ENCODE measurements at regions not wholly inside any gene's neighbourhood (a gene's known extent, or its start where the extent isn't known, plus 50 kb on each side); places are given as distances from the start of the nearest gene placed in this dataset.

- TF ChIP-seq POLR2AphosphoS5 (IDR thresholded peaks at IDR 0.05; ENCODE audit: low read depth, low read length) (no peak), EZH2 (IDR thresholded peaks at IDR 0.05) (no peak)
Observed at GRCh38 chr12:60402996-60403395, 807.2 kb downstream of the SLC16A7 start (continued).

DNA sequence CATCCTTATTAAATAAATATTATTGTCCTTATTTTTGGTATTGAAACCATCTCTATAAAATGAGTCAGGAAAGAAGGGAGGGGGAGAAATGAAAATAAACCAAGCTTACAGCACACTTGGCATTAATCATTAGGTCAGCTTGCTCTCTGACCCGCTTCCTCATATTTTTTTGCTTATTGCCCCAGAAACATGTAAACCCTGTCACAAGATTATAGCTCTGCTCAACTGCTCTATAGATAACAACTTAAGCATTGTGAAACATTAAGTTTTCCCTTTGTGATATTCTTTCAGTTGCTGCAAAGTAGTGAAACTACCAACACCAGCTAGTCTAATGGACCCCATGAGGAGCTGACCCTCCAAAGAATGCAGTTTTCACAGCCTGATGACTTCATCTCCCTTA is 819.5 kb downstream of the SLC16A7 start:
- no peak for DNase-seq (ENCODE audit: low read depth, low spot score)
- Histone ChIP-seq H3K9me2 (ENCODE audit: insufficient read depth) (no peaks in the 10 kb centered on the region), H3K9me3 (ENCODE audit: control insufficient read depth in 1 of 2, insufficient read depth in 1 of 2, low read depth in 1 of 2, low read length in 2 of 2) (peaks cover 0 to 5% of the 10 kb centered on the region in 2 experiments; a peak in 2 of 4 replicates), H3K4me3 (replicated peaks in 1 of 2; ENCODE audit: low read depth in 1 of 2, low read length in 2 of 2) (no peak overlapping the region), H3K9ac (ENCODE audit: low read length) (no peak overlapping the region), H3K4me1 (ENCODE audit: control insufficient read depth in 1 of 2, insufficient read depth in 2 of 2, low read length in 2 of 2) (no peaks in the 10 kb centered on the region), H3K4me2 (ENCODE audit: low read length) (no peak overlapping the region), H2AFZ (ENCODE audit: low read depth, low read length, poor library complexity, severe bottlenecking) (no peak overlapping the region), H3K79me2 (ENCODE audit: insufficient read depth, low read length) (no peaks in the 10 kb centered on the region), H4K20me1 (ENCODE audit: insufficient read depth) (no peaks in the 10 kb centered on the region; the same call in 1 of the 2 replicates), H3K36me3 (ENCODE audit: control insufficient read depth in 1 of 2, insufficient read depth in 2 of 2, low read length in 2 of 2) (no peaks in the 10 kb centered on the region), H3K27me3 (ENCODE audit: insufficient read depth, low read length) (no peaks in the 10 kb centered on the region), H3K27ac (ENCODE audit: low read depth, low read length) (no peak overlapping the region)
- TF ChIP-seq RAD21 (IDR thresholded peaks at IDR 0.05; ENCODE audit: low read depth) (no peak), SP1 (IDR thresholded peaks at IDR 0.05; ENCODE audit: low read depth) (no peak), REST (IDR thresholded peaks at IDR 0.05; ENCODE audit: low read depth) (no peak), EZH2phosphoT487 (IDR thresholded peaks at IDR 0.05; ENCODE audit: borderline replicate concordance) (no peak), JUND (IDR thresholded peaks at IDR 0.05) (no peak)
- TF ChIP-seq, protein P1, sequence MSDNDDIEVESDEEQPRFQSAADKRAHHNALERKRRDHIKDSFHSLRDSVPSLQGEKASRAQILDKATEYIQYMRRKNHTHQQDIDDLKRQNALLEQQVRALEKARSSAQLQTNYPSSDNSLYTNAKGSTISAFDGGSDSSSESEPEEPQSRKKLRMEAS (IDR thresholded peaks at IDR 0.05) = no peak
- BruUV-seq (replicated peaks) = no TSS peak
- RAD21 ChIA-PET (ENCODE audit: low non-redundant PET in 1 of 2, low total read pairs in 2 of 2, uncharacterized antibody in 2 of 2, unreplicated experiment in 2 of 2) = no interaction called here
- intact Hi-C loops (cut with micrococcal nuclease) = no loop called here
- no peak for ATAC-seq
- CTCF ChIA-PET = no interaction called here
- POLR2A ChIA-PET = no interaction called here
